ENCODE measurements at regions not wholly inside any gene's neighbourhood (a gene's known extent, or its start where the extent isn't known, plus 50 kb on each side); places are given as distances from the start of the nearest gene placed in this dataset.

GRCh38 chr12:4104722-4105244 lies 168.8 kb upstream of the CCND2 start:
- H3K4me2 ChIP-seq = no peak overlapping the region
- no peaks in the 10 kb centered on the region for H3K4me1 ChIP-seq (ENCODE audit: control insufficient read depth in 1 of 2, insufficient read depth in 2 of 2, low read depth in 1 of 2, low read length in 1 of 2)
- H3K9ac ChIP-seq = no peak overlapping the region
- H3K79me2 ChIP-seq (ENCODE audit: insufficient read depth) = no peaks in the 10 kb centered on the region
- ChIA-PET CTCF (interaction anchor here (0.8 to 1.0 kb wide), 2 partner anchors 36 to 806 kb away, joined by 3 read pairs; no protein-coding TSS in a partner anchor), POLR2A (no interaction called here)
- TF ChIP-seq SMC3 (IDR thresholded peaks at IDR 0.05; ENCODE audit: low read depth, low read length) = no peak
- no peak for DNase-seq
- no peak overlapping the region for H2AFZ ChIP-seq (ENCODE audit: low read depth)
- 20% methylated on average over 7 of the region's 9 CpGs for WGBS (ENCODE audit: low lambda C conversion rate)
- no peaks in the 10 kb centered on the region for H3K9me3 ChIP-seq
- H3F3A ChIP-seq (replicated peaks; ENCODE audit: insufficient read depth) = no peaks in the 10 kb centered on the region
- H3K27ac ChIP-seq (ENCODE audit: low read depth in 2 of 2, low read length in 1 of 2) = no peak overlapping the region
- H3K36me3 ChIP-seq (replicated peaks in 1 of 2; ENCODE audit: control insufficient read depth in 1 of 2, insufficient read depth in 2 of 2, low read length in 1 of 2) = no peaks in the 10 kb centered on the region
- no peaks in the 10 kb centered on the region for H3K9me2 ChIP-seq
- H3K27me3 ChIP-seq (ENCODE audit: insufficient read depth) = peaks cover 39% of the 10 kb centered on the region; the same call in 1 of the 2 replicates
- no peaks in the 10 kb centered on the region for H4K20me1 ChIP-seq (ENCODE audit: insufficient read depth)
- H3K4me3 ChIP-seq (ENCODE audit: low read depth in 2 of 2, low read length in 1 of 2) = no peak overlapping the region

- no peak overlapping the region for H3K27ac ChIP-seq (ENCODE audit: low read depth in 2 of 2, low read length in 1 of 2)
- H2AFZ ChIP-seq (ENCODE audit: low read depth) = no peak overlapping the region
- no peak for TF ChIP-seq TCF12 (IDR thresholded peaks at IDR 0.05)
- no peak overlapping the region for H3K4me3 ChIP-seq (ENCODE audit: low read depth in 2 of 2, low read length in 1 of 2)
- H3K9ac ChIP-seq = no peak overlapping the region
- no peak for DNase-seq
- ChIA-PET CTCF (no interaction called here), POLR2A (no interaction called here)
- no peaks in the 10 kb centered on the region for H3K9me2 ChIP-seq
- peaks cover 26% of the 10 kb centered on the region; the same call in 1 of the 2 replicates for H3K27me3 ChIP-seq (ENCODE audit: insufficient read depth)
- WGBS (ENCODE audit: low lambda C conversion rate) = 2% methylated on average over 3 of the region's 3 CpGs
- no peaks in the 10 kb centered on the region for H4K20me1 ChIP-seq (ENCODE audit: insufficient read depth)
- H3K4me1 ChIP-seq (ENCODE audit: control insufficient read depth in 1 of 2, insufficient read depth in 2 of 2, low read depth in 1 of 2, low read length in 1 of 2) = no peaks in the 10 kb centered on the region
- no peaks in the 10 kb centered on the region for H3K9me3 ChIP-seq
- H3K36me3 ChIP-seq (replicated peaks in 1 of 2; ENCODE audit: control insufficient read depth in 1 of 2, insufficient read depth in 2 of 2, low read length in 1 of 2) = no peaks in the 10 kb centered on the region
- H3K79me2 ChIP-seq (ENCODE audit: insufficient read depth) = no peaks in the 10 kb centered on the region
- no peaks in the 10 kb centered on the region for H3F3A ChIP-seq (replicated peaks; ENCODE audit: insufficient read depth)
- no peak overlapping the region for H3K4me2 ChIP-seq
Observed at GRCh38 chr12:4099276-4099675, 174.3 kb upstream of the CCND2 start.

- no peak for DNase-seq
- WGBS (ENCODE audit: low lambda C conversion rate) = 0% methylated on average over 5 of the region's 5 CpGs
- Histone ChIP-seq H3F3A (replicated peaks; ENCODE audit: insufficient read depth) (no peaks in the 10 kb centered on the region), H3K79me2 (ENCODE audit: insufficient read depth) (no peaks in the 10 kb centered on the region), H3K27ac (ENCODE audit: low read depth in 2 of 2, low read length in 1 of 2) (no peak overlapping the region), H3K27me3 (ENCODE audit: insufficient read depth) (peaks cover 26% of the 10 kb centered on the region), H3K4me2 (no peak overlapping the region), H3K9ac (no peak overlapping the region), H3K9me3 (no peaks in the 10 kb centered on the region), H3K4me3 (ENCODE audit: low read depth in 2 of 2, low read length in 1 of 2) (no peak overlapping the region), H2AFZ (ENCODE audit: low read depth) (no peak overlapping the region), H3K9me2 (no peaks in the 10 kb centered on the region), H3K36me3 (replicated peaks in 1 of 2; ENCODE audit: control insufficient read depth in 1 of 2, insufficient read depth in 2 of 2, low read length in 1 of 2) (no peaks in the 10 kb centered on the region), H4K20me1 (ENCODE audit: insufficient read depth) (no peaks in the 10 kb centered on the region), H3K4me1 (ENCODE audit: control insufficient read depth in 1 of 2, insufficient read depth in 2 of 2, low read depth in 1 of 2, low read length in 1 of 2) (no peaks in the 10 kb centered on the region)
- ChIA-PET POLR2A (no interaction called here), CTCF (interaction anchor here (1.3 kb wide), 1 partner anchor 52 kb away, joined by 3 read pairs; no protein-coding TSS in a partner anchor)
- TF ChIP-seq FOSL2 (IDR thresholded peaks at IDR 0.05; ENCODE audit: borderline replicate concordance, low read depth) (no peak), CHD2 (IDR thresholded peaks at IDR 0.05; ENCODE audit: low read length, partially characterized antibody) (no peak), FOXM1 (IDR thresholded peaks at IDR 0.05; ENCODE audit: low read depth) (no peak), MEF2A (IDR thresholded peaks at IDR 0.05; ENCODE audit: borderline replicate concordance, low read depth) (no peak), RCOR1 (IDR thresholded peaks at IDR 0.05; ENCODE audit: low read length) (no peak), JUND (IDR thresholded peaks at IDR 0.05) (no peak), RAD21 (IDR thresholded peaks at IDR 0.05; ENCODE audit: low read length) (no peak), TAF1 (IDR thresholded peaks at IDR 0.05; ENCODE audit: borderline replicate concordance, low read depth, low read length) (no peak), SMC3 (IDR thresholded peaks at IDR 0.05; ENCODE audit: low read depth, low read length) (no peak), REST (IDR thresholded peaks at IDR 0.05; ENCODE audit: low read depth, low read length) (no peak), EZH2phosphoT487 (IDR thresholded peaks at IDR 0.05; ENCODE audit: borderline replicate concordance, low read depth) (no peak), MAX (IDR thresholded peaks at IDR 0.05; ENCODE audit: low read depth) (no peak), NFIC (IDR thresholded peaks at IDR 0.05; ENCODE audit: borderline replicate concordance) (no peak), FOXJ3 (CRISPR knock-in tag; IDR thresholded peaks at IDR 0.05) (no peak)
Observed at GRCh38 chr12:4091016-4091743, 182.4 kb upstream of the CCND2 start.
